H4 (cell line): ENCODE measurements at regions not wholly inside any gene's neighbourhood (a gene's known extent, or its start where the extent isn't known, plus 50 kb on each side); places are given as distances from the start of the nearest gene placed in this dataset.
A peak's percentile ranks its signal among the peaks of the same experiment; 100 is the strongest.
"Not testable (repeated sequence)": the region's sequence is repeated elsewhere in the genome, so short reads cannot be mapped to it uniquely, and the experiment has no call there.

Experiments used
- DNase-seq: peaks from one replicate; pipeline ENCODE4 v3.0.0-alpha.2; 2015; ENCODE audit warnings: low spot score

GRCh38 chrX:90337161-90337560 lies 415.5 kb downstream of the TGIF2LX start:
- peak; percentile 4 for DNase-seq

- not testable (repeated sequence) for DNase-seq
Measured at GRCh38 chrX:90369632-90370031, 447.9 kb downstream of the TGIF2LX start.

- DNase-seq: not testable (repeated sequence)
Measured at GRCh38 chrX:90398020-90398419, 476.3 kb downstream of the TGIF2LX start.

- DNase-seq: not testable (repeated sequence)
Measured at GRCh38 chrX:90402169-90402568, 480.5 kb downstream of the TGIF2LX start.

- DNase-seq: peak; percentile 1
Measured at GRCh38 chrX:90403859-90404258, 482.2 kb downstream of the TGIF2LX start.

- DNase-seq: peak; percentile 1
Measured at GRCh38 chrX:90404846-90405436, 483.2 kb downstream of the TGIF2LX start.

- not testable (repeated sequence) for DNase-seq
Measured at GRCh38 chrX:90453770-90454338, 532.1 kb downstream of the TGIF2LX start.

- peak; percentile 1 for DNase-seq
Measured at GRCh38 chrX:90458071-90458899, 536.6 kb downstream of the TGIF2LX start.

- DNase-seq: not testable (repeated sequence)
Measured at GRCh38 chrX:90474445-90474844, 552.7 kb downstream of the TGIF2LX start.

GRCh38 chrX:90485406-90485805 lies 563.7 kb downstream of the TGIF2LX start:
- not testable (repeated sequence) for DNase-seq

- DNase-seq: not testable (repeated sequence)
Measured at GRCh38 chrX:90521284-90521683, 599.6 kb downstream of the TGIF2LX start.

GRCh38 chrX:90524383-90524968 lies 602.8 kb downstream of the TGIF2LX start:
- not testable (repeated sequence) for DNase-seq
